GM18508 (cell line): ENCODE measurements at regions not wholly inside any gene's neighbourhood (a gene's known extent, or its start where the extent isn't known, plus 50 kb on each side); places are given as distances from the start of the nearest gene placed in this dataset.

Source experiments
- ATAC-seq: cut with Tn5 transposase; IDR thresholded peaks from one replicate; pipeline ENCODE4 v1.9.1; 2021; ENCODE audit warnings: moderate number of reproducible peaks; ENCODE audit not compliant: insufficient read depth, unreplicated experiment

DNA sequence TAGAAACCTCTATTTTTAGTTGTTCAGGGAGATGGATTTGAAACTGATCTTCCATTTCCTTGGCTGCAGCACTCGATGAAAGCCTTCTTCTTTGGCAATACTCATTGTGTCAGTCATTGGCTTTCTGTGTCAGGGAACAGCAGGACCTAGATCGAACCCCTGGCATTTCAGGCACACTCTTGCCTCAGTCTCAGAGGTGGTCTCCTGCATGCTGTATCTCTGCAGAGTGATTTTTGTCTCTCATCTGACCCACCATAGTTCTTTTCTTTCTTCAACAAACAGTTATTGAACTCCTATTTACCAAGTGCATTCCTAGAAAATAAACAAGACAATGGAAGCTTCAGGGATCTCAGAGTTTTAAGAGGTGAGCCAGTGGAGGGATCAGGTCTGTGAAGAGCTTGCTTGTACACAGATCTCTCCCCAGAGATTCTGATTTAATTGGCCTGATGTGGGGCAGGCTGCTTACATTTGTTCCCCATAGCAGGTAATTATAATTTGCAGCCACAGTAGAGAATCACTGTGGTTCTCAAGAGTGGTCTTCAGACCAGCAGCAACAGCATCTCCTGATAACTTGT lies 473.1 kb upstream of the TCF4 start:
- ATAC-seq: no peak

DNA sequence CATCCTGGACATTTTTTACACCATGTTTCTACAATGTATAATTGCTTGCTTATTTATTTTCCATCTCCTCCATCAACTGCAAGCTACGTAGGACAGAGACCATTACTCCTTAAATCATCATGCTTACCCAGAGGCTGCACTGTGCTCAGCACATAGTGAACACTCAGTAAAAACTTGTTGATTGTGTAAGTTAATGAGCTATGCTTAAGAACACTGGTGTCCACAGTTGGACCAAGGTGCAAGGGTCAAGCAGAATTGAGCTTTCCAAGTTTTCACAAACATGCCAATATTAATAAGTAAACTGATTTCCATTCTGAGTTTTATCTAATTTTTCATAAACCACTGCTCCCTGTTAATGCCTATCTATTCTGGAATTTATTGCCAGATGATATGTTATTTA lies 464.2 kb upstream of the TCF4 start:
- no peak for ATAC-seq

DNA sequence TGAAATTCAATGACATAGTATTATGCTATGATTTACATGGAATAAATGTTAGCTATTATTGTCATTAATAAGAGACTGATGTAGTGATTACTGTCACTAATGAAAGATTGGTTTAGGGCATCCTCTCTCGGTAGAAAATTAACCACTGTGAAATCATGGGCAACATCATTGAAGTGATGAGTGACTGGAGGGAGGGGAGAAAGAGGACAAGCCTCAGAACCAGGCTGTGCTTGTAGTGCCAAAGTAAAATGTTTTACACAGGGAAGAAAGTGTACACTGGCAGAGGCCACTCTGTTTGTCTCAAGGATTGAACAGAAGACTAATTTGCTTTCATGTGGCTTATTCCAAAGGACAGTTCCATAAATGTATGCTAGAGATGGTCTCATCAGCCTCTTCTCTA lies 456.2 kb upstream of the TCF4 start:
- ATAC-seq: no peak

DNA sequence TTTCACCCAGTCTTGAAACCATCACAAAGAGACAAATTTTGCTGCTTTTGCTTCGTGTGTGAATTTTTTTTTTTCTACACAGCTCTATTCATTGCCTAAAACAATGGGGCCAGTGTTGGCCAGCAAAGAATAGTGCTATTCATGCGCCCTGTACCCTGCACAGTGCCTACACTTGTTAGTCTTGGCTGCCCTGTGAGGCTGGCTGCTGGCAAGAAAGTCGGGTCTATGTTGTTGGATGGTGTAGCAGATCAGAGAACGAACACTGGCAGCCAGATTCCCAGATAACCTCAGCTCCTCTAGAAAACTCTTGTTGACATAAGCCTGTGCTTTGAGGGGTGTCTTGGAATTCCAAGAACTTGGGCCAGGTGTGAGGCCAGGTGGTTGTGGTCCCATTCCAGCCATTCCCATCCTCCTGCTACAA lies 455.7 kb upstream of the TCF4 start:
- no peak for ATAC-seq

DNA sequence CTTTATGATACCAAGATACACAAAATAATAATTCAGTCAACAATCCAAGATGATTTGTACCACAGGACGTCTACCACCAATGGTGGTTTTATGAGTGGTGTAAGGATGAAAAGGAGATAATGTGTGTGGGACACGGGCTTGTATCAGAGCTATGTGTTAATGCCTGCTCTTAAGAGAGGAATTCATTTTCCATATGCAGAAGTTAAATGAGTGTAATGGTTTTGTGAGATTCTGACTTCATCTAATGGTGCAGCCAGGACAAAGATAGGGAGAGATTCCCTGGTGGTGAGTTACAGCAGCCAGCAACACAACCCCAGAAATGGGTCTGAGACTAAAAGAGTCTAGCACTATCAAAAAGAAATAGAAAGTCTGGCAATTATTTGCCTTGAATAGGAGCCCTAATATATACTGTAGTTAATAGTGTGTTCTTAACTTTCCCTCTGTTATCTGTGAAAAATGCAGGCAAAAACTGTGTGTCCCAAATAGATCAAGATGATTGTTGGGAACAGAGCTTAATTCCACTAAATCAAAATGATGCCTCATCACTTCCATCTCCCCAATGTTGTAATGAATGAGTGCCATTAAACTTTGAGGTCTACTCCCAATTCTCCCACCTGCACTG lies 455.0 kb upstream of the TCF4 start:
- no peak for ATAC-seq

- ATAC-seq: no peak
These were observed 450.4 kb upstream of the TCF4 start for GRCh38 chr18:56038171-56039030.

DNA sequence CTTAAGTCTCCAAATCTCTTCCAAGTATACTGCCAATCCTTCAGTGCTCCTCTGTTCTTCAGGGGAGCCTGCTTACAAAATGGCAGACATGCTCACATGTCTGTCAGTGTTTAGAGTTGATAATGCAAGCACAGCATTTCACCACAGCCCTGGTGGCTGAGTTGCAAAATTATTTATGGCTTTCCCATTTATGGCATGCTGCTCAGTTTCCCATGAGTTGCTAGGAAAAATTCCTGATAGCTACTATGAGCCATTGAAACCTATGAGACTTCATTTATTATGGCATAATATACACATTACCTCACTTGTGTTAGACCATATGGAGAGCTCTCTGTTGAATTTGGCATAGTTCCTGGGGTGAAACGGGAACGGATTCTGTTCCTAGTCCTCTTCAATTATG lies 448.7 kb upstream of the TCF4 start:
- no peak for ATAC-seq

DNA sequence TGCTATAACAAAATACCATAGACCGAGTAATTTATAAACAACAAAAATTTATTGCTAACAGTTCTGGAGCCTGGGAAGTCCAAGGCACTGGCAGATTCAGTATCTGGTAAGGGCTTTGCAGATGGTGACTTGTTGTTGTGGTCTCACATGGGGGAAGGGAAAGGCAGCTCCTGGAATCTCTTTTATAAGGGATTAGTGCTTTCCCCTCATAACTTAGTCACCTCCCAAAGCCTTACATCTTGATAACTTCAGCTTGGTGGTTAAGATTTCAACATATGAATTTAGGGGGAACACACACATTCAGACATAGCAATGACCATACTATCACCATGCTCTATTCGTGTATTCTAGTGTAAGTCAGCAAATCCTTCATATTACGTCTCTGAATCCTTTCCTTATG lies 447.6 kb upstream of the TCF4 start:
- no peak for ATAC-seq

DNA sequence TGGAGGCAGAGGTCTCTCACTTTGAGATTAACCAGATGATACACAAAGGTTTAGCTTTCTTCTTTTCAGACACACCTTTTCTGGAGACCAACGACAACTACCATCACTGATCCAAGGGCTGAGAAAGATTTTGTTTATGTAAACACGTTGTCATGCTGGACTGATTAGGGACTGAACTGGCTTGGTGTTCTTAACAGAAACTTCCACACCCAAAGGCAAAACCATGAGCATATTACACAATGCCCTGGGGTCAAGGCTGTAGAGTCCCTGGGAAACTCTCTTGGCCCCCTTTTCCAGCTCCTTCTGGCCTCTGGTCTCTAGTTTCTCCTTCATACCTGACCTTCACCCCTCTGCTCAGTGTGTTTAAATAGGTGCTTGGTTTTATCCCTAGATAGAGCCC lies 447.0 kb upstream of the TCF4 start:
- no peak for ATAC-seq

- ATAC-seq: no peak
These were observed 442.1 kb upstream of the TCF4 start for GRCh38 chr18:56030060-56030459.

- no peak for ATAC-seq
These were observed 440.5 kb upstream of the TCF4 start for GRCh38 chr18:56028514-56028913.

GRCh38 chr18:56026509-56026908 lies 438.5 kb upstream of the TCF4 start:
- no peak for ATAC-seq

GRCh38 chr18:56021809-56022195 lies 433.8 kb upstream of the TCF4 start:
- no peak for ATAC-seq

- ATAC-seq: no peak
These were observed 433.3 kb upstream of the TCF4 start for GRCh38 chr18:56021136-56021808.

DNA sequence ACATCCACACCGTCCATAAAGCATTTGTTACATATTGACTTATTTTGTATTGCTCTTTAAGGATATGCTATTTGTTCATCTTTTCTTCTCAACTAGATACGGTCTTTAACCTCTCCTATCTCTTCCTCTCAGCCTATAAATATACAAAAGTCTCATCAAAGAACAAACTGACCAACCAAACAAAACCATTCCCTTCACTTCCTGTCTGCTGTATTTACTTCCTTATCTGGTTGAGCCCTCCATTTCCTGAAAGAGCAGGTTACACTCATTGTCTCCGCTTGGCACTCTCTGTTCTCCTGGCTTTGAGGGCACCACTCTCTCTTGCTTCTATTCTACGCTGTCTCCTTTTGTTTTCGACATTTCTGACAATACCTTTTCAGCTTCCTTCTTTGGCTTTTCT lies 431.9 kb upstream of the TCF4 start:
- ATAC-seq: no peak

DNA sequence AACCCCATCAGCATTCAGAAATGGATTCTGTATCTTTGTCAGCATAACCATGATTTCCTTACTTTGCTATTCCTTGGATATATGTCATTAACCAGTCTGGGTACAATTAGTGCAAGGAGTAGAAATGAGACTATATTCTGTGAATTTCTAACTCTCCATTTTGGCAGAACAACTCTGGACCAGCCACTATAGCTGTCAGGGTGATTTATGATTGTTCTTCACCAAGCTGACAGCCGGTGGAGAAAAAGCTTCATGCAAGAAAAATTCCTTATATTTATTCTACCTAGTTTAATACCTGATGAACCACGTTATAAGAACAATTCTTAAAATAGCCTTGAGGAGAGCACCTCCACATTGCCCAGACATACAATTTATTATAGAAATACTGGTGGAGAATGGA lies 431.2 kb upstream of the TCF4 start:
- ATAC-seq: no peak

GRCh38 chr18:56009411-56009810 lies 421.4 kb upstream of the TCF4 start:
- no peak for ATAC-seq

- no peak for ATAC-seq
These were observed 415.7 kb upstream of the TCF4 start for GRCh38 chr18:56003720-56004088.

DNA sequence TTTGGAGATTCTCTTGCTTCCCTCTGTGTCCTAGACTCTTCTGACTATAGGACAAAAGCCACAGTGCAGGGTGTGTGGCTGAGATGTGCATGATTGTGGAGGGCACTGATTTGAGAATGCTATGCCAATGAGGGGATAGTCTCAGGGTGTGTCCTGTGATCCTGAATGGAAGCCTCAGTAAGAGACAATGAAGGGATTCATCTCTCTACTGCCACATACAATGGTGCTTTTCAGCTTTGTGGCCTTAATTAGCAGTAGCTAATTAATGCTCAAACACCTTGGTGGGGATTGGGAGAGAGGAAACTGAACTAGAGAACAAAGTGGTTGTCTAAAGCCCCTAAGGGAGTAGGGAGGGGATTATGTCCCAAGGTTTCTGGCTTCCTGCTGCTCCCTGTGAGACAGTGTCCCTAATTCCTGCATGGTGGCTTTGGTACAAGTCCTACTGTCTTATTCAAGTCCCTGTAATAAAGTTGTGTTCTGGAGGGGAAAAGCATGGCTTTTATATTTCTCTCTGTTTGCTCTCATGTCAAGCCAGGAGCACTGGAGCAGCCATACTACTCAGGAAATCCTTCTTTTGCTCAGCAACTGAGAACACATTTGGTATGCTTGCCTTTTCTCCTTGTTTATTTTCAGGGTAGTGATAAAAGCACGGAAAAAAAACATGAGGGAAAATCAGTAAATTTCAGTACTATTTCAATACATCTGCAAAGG lies 415.2 kb upstream of the TCF4 start:
- no peak for ATAC-seq

- ATAC-seq: no peak
These were observed 413.6 kb upstream of the TCF4 start for GRCh38 chr18:56001576-56001975.

DNA sequence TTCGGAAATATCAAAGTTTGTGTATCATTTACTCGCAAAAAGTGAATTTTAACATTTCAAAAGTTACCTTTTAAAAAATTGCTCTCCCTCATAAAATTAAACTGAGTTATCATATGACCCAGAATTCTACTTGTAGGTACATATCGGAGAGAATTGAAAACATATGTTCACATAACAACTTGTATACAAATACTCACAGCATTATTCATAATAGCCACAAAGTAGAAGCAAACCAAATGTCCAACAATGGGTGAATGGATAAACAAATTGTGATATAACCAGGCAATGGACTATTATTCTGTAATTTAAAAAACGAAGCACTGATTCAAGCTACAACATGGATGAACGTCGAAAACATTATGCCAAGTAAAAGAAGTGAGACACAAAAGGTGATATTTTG lies 412.0 kb upstream of the TCF4 start:
- no peak for ATAC-seq
